Limb (tissue), 2 donors: ENCODE measurements at regions not wholly inside any gene's neighbourhood (a gene's known extent, or its start where the extent isn't known, plus 50 kb on each side); places are given as distances from the start of the nearest gene placed in this dataset.
"Not testable (repeated sequence)": the region's sequence is repeated elsewhere in the genome, so short reads cannot be mapped to it uniquely, and the experiment has no call there.

ENCODE experiments used
- DNase-seq, 2 donors: peaks; one replicate each; pipeline ENCODE4 v3.0.0-alpha.2; 2016; ENCODE audit errors: extremely low spot score in 2 of 2

DNA sequence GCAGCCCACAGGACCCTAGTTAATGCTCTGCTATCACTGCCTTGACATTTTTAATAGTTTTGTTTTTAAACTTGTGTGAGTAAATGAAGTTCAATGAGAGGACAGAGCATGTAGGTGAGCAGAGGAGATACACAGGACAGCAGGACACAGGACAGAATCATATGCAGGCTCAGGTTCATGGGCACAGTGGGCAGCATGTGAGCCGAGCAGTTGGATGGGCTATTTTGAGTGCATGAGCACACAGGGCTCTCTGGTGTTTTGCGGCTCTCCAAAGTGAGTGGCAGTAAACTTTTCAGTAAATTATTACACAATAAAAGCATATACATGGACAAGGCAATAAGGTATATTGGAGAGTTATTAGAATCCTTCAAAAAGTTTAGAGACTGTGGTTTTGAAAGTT, 189.7 kb upstream of the OR4E1 start:
- DNase-seq: no peak

DNA sequence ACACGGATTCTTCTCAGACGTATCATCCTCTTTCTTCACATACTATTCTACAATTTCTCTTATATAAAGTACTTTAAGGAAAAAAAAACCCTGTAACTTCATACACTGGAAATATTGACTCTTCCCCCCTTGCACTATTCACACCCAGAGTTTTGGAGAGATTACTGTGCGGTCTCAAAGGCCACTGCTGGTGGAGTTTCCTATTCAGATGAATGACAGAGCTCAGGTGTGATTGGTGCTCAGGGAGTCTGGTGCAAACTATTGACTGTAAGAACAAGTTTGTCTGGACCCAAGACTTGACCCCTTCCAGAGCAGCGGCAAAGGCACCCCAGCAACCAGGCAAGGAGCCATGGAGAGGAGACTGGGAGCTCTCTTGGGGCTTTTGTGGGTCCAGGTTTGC, 187.5 kb upstream of the OR4E1 start:
- no peak for DNase-seq

DNA sequence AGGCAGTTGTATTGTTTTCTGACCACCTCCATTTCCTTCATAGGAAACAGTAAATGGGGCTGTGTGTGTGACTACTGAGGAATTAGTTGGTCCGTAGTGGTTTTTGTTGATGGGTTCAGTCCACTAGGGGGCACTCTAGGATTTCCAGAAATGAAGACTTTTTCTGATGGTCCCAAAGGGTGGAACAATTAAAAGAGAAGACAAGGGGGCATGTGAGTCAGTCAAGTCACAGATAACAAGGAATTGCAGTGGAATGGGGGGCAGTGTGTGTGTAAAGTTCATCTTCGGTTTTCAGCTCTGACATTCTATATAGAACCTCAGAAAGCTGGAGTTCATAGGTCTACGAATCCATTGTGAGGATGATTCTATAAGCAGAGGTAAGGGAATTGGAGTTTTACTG, 186.6 kb upstream of the OR4E1 start:
- no peak for DNase-seq

DNA sequence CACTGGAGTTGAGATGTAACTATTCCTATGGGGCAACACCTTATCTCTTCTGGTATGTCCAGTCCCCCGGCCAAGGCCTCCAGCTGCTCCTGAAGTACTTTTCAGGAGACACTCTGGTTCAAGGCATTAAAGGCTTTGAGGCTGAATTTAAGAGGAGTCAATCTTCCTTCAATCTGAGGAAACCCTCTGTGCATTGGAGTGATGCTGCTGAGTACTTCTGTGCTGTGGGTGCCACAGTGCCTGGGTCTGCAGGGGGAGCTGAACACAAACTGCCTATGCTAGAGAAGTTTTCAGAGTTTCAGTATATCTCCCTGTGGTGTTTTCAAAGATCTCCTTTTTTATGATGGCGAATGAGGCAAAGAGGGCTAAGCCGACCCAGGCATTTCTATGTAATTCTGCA, 179.2 kb upstream of the OR4E1 start:
- no peak for DNase-seq

DNA sequence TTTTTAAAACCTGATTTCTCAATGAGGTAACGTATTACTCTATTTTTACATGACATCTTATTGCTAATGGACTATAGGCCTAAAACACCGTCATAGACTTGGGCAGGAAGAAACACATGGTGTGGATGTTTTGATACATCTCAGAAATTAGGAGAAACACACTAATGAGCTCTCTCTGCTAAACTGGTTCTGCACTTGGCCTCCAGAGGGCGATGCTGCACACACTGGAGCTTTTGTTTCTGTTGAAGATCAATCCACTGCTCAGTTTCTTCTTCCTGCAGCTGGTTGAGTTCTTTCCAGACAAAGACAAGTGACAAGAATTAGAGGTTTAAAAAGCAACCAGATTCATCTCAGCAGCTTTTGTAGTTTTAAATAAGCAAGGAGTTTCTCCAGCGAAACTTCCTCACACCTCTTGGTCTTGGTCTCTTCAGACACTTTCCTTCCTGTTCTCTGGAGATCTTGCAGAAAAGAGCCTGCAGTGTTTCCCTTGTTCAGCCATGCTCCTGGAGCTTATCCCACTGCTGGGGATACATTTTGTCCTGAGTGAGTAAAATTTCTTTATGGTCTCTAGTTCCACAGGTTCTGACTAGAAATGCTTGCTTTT, 178.5 kb upstream of the OR4E1 start:
- no peak for DNase-seq

DNA sequence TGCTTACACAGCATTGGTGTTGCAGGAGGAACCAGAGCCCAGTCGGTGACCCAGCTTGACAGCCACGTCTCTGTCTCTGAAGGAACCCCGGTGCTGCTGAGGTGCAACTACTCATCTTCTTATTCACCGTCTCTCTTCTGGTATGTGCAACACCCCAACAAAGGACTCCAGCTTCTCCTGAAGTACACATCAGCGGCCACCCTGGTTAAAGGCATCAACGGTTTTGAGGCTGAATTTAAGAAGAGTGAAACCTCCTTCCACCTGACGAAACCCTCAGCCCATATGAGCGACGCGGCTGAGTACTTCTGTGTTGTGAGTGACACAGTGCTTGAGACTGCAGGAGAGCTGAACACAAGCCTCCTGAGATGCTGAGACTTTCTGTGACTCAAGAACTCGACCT, 173.3 kb upstream of the OR4E1 start:
- DNase-seq: not testable (repeated sequence)

DNA sequence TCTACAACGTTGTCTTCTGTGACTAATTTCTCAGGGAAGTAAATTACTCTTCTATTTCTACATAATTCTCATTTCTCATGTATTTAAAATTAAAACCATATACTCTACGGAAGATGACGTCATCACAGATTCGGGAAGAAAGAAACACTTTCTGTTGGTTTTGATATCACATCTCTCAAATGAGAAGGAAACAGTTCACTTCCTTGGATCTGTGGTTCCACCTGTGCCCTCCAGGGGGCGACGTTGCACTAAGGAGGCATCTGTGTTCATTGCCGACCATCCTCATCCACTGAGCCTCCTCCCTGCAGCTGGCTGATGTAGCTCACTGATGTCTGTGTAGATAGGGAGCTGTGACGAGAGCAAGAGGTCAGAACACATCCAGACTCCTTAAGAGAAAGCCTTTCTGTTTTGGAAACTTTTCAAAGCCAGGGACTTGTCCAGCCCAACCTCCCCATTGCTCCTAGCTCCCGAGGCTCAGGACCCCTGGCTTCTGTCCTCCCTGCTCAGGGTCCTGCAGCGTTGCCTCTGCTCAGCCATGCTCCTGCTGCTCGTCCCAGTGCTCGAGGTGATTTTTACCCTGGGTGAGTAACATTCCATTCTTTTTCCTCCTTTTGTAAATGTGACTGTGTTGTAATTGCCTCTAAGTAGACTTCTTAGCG, 172.7 kb upstream of the OR4E1 start:
- no peak for DNase-seq

DNA sequence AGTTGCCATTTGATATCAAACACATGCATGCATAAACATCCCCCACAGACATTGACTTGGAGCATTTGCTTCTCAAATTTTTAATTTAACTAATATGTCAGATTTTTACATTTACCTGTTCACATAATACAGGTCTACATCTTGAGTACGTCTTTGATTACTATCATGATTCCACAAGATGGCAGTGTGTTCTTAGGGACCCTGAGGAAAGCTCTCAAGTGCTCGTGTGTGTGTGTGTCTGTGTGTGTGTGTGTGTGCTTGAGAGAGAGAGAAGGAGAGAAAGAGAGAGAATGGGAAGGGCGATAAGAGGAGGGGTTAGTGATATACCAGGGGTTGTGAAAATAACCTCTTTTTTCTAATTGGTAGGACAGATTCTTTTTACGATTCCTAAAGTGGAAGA, 167.1 kb upstream of the OR4E1 start:
- no peak for DNase-seq

DNA sequence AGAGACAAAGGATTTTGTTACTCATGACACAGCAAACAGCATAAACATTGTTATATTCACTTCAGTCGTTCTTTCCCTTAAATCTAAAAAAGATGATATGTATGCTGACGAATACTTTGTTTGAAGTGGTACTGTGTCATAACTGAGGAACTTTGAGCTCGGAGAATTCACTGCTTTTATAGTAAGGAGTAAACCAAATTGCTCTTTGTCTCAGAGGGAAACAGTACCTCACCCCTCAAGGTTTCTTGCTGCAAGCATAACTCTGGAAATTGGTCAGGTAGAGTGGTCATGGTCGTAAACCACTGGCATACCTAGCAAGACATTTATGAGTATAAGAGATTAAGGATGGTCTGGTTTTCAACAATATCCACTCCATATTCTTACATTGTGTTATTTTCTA, 160.2 kb upstream of the OR4E1 start:
- no peak for DNase-seq

DNA sequence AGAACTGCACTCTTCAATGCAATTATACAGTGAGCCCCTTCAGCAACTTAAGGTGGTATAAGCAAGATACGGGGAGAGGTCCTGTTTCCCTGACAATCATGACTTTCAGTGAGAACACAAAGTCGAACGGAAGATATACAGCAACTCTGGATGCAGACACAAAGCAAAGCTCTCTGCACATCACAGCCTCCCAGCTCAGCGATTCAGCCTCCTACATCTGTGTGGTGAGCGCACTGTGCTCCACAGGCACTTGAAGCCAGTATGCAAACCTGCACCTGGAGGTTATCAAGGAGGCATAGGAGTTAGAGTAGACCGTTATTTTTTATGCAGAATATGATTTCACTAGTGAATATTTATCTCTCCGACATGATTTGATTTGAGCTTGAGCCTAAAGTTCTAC, 152.2 kb upstream of the OR4E1 start:
- no peak for DNase-seq

DNA sequence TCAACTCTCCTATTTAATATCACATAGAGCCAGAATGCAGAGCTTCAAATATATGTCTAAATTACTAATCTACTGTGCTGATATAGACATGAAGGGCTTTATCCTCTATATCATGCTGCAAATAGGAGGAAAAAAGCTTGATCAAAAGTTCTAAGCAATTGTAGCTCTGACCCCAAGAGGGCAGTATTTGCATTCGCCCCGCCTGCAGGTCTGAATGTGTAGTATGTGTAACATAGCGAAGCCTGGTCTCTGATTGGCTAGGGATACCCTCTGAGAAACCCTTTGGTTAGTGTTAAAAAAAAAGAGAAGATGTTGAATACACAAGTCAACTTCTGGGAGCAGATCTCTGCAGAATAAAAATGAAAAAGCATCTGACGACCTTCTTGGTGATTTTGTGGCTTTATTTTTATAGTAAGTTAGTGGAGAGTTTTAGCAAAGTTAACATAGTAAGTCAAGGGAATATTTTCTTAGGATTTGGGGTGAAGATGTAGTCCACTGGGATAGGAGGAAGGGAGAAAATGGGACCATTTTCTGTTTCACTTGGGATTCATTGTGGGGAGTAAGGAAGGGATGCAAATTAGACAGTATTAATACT, 151.6 kb upstream of the OR4E1 start:
- DNase-seq: no peak

DNA sequence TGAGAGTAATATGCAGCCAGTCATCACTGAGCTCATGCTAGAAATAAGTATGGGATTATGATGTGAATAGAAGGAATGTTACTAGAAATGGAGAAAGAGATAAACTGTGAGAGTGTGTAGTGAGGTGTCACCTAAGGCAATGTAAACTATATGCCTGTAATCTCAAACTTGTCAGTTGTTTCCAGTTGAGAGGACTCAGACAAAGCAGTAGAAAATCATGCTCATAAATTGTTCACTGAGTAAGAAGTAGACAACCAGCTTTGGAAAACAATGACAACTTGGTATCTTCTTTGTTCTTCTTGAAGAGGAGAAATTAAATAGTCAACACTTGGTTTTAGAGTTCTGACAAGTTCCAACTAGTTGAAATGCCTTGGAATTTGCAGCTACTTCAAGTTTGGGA, 148.5 kb upstream of the OR4E1 start:
- no peak for DNase-seq

DNA sequence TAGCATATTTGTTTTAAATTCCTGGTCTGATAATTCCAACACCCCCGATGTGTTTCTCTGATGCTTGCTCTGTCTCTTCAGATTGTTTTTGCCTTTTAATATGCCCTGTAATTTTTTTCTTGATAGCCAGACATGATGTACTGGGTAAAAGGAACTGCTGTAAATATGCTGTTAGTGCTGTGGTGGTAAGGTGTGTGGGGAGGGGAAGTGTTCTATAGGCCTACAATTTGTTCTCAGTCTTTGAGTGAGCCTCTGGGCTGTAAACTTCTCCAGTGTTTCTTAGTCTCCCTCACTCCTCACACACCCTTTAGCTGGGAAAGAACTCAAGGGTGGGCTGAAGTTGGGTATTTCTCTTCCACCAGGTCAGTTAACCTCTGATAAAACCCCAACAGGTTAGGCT, 147.0 kb upstream of the OR4E1 start:
- DNase-seq: no peak

DNA sequence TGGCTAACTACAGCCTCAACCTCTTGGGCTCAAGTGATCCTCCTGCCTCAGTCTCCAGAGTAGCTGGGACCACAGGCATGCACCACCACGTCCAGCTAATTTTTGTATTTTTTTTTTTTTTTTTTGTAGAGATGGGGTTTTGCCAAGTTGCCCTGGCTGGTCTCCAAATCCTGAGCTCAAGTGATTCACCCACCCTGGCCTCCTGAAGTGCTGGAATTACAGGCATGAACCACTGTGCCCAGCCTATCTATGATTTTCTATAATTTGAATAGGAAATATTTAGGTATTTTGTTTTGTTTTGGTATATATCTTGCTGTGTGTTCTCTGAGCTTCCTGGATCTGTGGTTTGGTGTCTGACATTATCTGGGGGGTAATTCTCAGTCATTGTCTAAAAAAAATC, 146.3 kb upstream of the OR4E1 start:
- not testable (repeated sequence) for DNase-seq

DNA sequence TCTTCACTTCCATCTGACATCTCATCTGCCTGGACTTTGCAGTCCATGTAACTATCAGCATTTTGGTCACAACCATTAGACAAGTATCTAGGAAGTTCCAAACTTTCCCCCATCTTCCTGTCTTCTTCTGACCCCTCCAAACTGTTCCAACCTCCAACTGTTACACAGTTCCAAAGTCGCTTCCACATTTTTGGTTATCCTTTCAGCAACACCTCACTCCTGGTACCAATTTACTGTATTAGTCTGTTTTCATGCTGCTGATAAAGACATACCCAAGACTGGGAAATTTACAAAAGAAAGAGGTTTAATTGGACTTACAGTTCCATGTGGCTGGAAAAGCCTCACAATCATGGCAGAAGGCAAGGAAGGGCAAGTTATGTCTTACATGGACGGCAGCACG, 143.4 kb upstream of the OR4E1 start:
- not testable (repeated sequence) for DNase-seq

DNA sequence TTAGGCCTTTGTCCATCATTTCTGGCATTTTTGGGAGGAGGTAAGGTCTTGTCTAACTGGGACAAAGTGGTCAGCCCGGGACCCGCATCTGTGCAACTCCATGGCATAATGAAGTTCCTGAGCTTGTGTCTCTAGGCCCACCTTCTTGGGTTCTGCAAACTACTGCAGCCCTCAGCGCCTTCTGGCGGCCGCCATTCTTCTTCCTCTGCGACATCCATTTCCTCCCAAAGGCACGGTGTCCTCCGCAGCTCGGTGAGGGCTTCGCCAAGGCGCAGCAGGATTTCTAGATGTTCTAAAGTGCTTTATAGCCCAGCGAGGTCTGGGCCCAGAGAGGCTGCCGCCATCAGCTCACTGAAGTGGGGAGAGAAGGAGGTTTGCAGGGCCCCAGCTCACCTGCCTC, 134.4 kb upstream of the OR4E1 start:
- DNase-seq: no peak

DNA sequence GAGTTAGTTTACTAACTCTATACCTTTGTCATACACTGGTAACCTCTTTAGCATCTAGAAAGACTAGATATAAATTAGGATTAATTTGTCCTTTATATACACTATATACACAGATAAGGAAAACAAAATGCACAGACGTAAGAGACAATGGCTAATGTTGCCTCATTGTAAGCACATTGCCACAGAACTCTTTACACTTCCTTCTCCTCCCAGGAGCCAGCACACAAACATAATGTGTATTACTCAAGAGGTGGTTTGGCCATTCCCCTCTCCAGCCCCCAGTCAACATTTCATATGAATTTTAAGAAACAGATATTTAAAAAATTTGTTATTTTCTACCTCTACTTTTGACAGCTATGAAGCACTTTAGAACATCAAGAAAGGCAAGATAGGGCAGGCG, 131.4 kb upstream of the OR4E1 start:
- no peak for DNase-seq

DNA sequence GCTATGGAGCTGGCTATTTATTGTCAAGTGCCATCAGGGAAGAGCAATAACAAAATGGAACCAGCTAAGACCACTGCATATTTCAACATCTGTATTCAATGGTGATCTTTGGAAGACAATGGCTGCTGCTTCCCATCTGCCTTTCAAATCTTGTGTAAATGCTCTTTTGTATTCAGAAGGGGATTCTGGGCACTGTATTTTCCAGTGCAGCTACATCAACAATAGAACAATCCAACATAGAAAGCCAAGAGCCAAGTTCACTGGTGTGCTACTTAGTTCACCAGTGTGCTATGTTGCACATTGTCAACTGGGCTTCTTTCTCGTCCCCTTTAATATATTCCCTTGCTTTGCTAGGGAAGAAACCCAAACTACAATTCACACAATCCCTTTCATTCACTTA, 128.8 kb upstream of the OR4E1 start:
- DNase-seq: no peak

DNA sequence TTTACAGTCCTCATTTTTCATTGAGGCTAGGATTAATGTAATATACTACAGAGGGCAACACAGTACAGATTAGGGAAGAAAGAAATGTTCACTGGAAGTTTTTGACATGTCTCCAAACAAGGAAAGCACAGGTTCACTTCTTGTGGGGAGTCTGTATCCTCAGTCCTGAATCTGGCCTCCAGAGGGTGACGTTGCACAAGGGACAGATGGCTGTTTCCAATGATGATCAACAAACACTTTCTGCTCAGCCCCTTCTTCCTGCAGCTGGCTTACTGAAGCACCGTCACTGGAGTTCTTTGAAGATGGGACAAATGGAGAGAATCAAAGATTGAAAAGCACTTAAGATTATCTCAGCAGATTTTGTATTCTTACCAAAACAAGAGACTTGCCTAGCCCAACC, 123.3 kb upstream of the OR4E1 start:
- DNase-seq: no peak

DNA sequence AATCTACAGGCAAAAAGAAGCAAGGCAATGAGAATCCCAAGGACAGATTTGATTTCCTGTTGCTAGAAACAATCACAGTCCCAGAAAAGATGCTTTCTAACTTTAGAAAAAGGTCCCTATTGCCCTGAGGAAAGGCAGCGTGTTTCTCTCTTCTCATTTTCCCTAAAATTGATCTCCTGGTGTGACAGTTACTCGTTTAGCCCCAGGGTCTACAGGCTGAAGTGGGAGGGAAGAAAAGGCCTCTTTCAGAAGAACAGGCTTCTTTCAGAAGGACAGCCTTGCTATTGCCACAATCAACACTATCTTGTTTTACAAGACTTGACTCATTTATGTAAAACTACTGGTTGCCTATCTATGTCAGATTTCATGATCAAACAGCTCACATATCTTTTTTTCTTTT, 121.8 kb upstream of the OR4E1 start:
- no peak for DNase-seq

DNA sequence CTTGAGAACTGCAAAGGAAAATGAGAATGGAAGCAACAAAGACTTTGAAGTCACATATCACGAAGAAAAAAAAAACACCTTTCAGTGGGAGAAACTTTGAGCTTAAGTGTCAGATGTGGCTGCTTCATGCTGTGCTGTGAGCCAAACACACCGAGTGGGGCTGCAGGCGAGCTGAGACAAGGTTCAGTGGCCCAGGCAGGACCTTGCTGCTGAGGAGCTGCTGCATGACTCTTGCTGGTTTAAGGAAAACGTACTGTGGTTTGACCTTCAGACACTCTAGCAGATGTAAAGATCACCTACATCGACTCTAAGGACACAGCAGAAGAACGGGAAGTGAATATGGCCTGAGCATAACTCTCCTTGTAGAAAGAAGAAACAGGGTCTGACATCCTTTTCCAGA, 118.1 kb upstream of the OR4E1 start:
- DNase-seq: no peak

DNA sequence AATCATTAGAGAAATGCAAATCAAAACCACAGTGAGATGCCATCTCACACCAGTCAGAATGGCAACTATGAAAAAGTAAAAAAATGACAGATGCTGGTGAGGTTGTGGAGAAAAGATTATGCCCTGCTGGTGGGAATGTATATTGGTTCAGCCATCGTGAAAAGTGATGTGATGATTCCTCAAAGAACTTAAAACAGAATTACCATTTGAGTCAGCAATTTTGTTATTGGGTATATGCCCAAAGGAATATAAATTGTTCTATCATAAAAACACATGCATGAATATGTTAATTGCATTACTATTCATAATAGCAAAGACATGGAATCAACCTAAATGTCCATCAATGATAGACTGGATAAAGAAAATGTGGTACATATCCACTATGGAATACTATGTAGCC, 115.1 kb upstream of the OR4E1 start:
- DNase-seq: not testable (repeated sequence)

DNA sequence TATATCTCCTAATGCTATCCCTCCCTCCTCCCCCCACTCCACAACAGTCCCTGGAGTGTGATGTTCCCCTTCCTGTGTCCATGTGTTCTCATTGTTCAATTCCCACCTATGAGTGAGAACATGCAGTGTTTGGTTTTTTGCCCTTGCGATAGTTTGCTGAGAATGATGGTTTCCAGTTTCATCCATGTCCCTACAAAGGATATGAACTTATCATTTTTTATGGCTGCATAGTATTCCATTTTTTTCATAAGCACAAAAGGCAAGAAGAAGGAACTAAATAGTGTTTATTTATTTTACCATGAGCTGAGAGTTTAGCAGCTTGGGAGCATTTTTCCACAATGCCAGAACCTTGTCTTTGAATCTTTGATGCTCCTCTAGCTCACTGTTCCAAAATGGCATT, 113.6 kb upstream of the OR4E1 start:
- not testable (repeated sequence) for DNase-seq
